GM12878 (cell line): ENCODE measurements at regions not wholly inside any gene's neighbourhood (a gene's known extent, or its start where the extent isn't known, plus 50 kb on each side); places are given as distances from the start of the nearest gene placed in this dataset.

ENCODE experiments used
- CBFB ChIP-seq: IDR thresholded peaks from 2 replicates; pipeline ENCODE4 v1.6.1; 2016; ENCODE audit warnings: antibody characterized with exemption, low read depth
- CREB1 ChIP-seq: IDR thresholded peaks from 2 replicates; pipeline ENCODE4 v1.6.1; 2012; ENCODE audit warnings: low read depth, mild to moderate bottlenecking, inconsistent platforms
- EP300 ChIP-seq, 2 experiments: fragments of 150-350 bp in 1 of 2; IDR thresholded peaks; 2 replicates each; pipeline ENCODE4 v1.6.1; 2011 to 2012; ENCODE audit warnings: low read depth in 2 of 2, low read length in 2 of 2, borderline replicate concordance in 1 of 2, improper control_type of control experiment in 1 of 2, inconsistent platforms in 1 of 2; ENCODE audit not compliant: control insufficient read depth in 1 of 2
- GATAD2B ChIP-seq: fragments of 450-650 bp; conservative IDR thresholded peaks from 2 replicates; pipeline ENCODE4 v1.6.1; 2017; ENCODE audit warnings: low read depth, mild to moderate bottlenecking, moderate library complexity
- HDAC6 ChIP-seq: fragments of 200-600 bp; sonication (generic); IDR thresholded peaks from one replicate; pipeline ENCODE4 v1.8.0; 2017; ENCODE audit warnings: antibody characterized with exemption; ENCODE audit not compliant: unreplicated experiment
- KLF5 ChIP-seq: fragments of 450-650 bp; IDR thresholded peaks from 2 replicates; pipeline ENCODE4 v1.6.1; 2014; ENCODE audit warnings: mild to moderate bottlenecking; ENCODE audit not compliant: partially characterized antibody
- MYB ChIP-seq: fragments of 150-350 bp; IDR thresholded peaks from 2 replicates; pipeline ENCODE4 v1.6.1; 2014; ENCODE audit warnings: mild to moderate bottlenecking, low read depth, low read length, borderline replicate concordance
- NRF1 ChIP-seq: conservative IDR thresholded peaks from 2 replicates; pipeline ENCODE4 v1.6.1; 2011; ENCODE audit warnings: mild to moderate bottlenecking, low read depth, low read length, improper control_type of control experiment
- PAX8 ChIP-seq: fragments of 450-650 bp; IDR thresholded peaks from 2 replicates; pipeline ENCODE4 v1.6.1; 2017; ENCODE audit warnings: mild to moderate bottlenecking, moderate library complexity
- POLR2A ChIP-seq: IDR thresholded peaks from 2 replicates; pipeline ENCODE4 v1.6.1; 2011; ENCODE audit warnings: low read depth, mild to moderate bottlenecking, low read length
- RCOR1 ChIP-seq: conservative IDR thresholded peaks from 2 replicates; pipeline ENCODE4 v1.6.1; 2012; ENCODE audit warnings: low read depth, low read length, improper control_type of control experiment
- SMAD5 ChIP-seq: IDR thresholded peaks from 2 replicates; pipeline ENCODE4 v1.6.1; 2016; ENCODE audit warnings: antibody characterized with exemption, low read depth
- SREBF2 ChIP-seq: IDR thresholded peaks from 2 replicates; pipeline ENCODE4 v1.6.1; 2012; ENCODE audit warnings: mild to moderate bottlenecking, low read length
- ZNF24 ChIP-seq: fragments of 450-650 bp; IDR thresholded peaks from 2 replicates; pipeline ENCODE4 v1.6.1; 2017; ENCODE audit warnings: antibody characterized with exemption, mild to moderate bottlenecking
- TF ChIP-seq, protein P1 (sequence below): IDR thresholded peaks from 2 replicates; pipeline ENCODE4 v1.6.1; 2011; ENCODE audit warnings: low read depth, mild to moderate bottlenecking, low read length, moderate library complexity, borderline replicate concordance; ENCODE audit errors: extremely low read depth
- TF ChIP-seq, protein P2 (sequence below): IDR thresholded peaks from 2 replicates; pipeline ENCODE4 v1.6.1; 2012; ENCODE audit warnings: mild to moderate bottlenecking, low read depth, low read length
- TF ChIP-seq, protein P3 (sequence below): fragments of 450-650 bp; IDR thresholded peaks from 2 replicates; pipeline ENCODE4 v1.6.1; 2017; ENCODE audit warnings: mild to moderate bottlenecking, moderate library complexity
- TF ChIP-seq, protein P4 (sequence below): fragments of 150-350 bp; IDR thresholded peaks from 2 replicates; pipeline ENCODE4 v1.6.1; 2016; ENCODE audit warnings: low read depth, low read length
- TF ChIP-seq, protein P5 (sequence below): IDR thresholded peaks from 2 replicates; pipeline ENCODE4 v1.6.1; 2011; ENCODE audit warnings: low read depth, low read length, improper control_type of control experiment, borderline replicate concordance

DNA sequence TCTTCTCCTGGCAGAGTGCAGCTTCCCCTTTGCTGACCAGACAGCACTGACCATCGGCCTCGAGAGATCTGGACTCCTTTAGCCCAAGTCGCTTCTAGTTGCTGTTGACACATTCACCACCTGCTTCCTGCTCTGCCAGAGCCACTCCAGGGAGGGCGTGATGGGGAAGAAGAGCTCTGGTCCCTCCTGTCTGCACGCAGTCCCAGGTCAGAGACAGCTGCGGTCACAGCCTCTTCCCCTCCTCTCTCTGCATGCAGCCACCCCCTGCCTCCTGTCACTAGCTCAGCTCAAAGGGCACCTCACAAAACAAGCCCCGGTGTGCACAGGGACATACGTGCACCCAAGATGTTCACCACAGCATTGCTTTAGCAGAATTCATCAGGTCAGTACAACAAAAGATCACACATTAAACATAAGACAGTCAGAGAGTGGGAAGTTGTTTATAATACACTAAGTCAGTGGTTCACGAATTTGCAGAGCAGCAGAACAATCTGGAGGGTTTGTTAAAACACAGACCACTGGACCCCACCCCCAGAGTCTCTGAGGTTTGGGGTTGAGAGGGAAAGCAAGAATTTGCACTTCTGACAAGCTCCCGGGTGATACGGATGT, 132.9 kb downstream of the SYF2 start (continued):
- TF ChIP-seq, protein P1, sequence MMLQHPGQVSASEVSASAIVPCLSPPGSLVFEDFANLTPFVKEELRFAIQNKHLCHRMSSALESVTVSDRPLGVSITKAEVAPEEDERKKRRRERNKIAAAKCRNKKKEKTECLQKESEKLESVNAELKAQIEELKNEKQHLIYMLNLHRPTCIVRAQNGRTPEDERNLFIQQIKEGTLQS, result no peak
- TF ChIP-seq MYB, result no peak
- 0 out of 4 replicates have a peak, but pooled peaks of 1 of the 2 experiments have one; percentile 10 for TF ChIP-seq EP300 (IDR thresholded peaks at IDR 0.05; ENCODE audit: borderline replicate concordance in 1 of 2, control insufficient read depth in 1 of 2, low read depth in 2 of 2, low read length in 2 of 2)
- no peak for TF ChIP-seq KLF5
- no peak; the same call in 1 of the 2 replicates for TF ChIP-seq RCOR1
- no peak for TF ChIP-seq PAX8
- TF ChIP-seq GATAD2B, result 0 out of 2 replicates have a peak, but pooled peaks have one; percentile 27
- TF ChIP-seq SREBF2, result no peak
- no peak for TF ChIP-seq HDAC6
- no peak for TF ChIP-seq SMAD5
- TF ChIP-seq, protein P2, sequence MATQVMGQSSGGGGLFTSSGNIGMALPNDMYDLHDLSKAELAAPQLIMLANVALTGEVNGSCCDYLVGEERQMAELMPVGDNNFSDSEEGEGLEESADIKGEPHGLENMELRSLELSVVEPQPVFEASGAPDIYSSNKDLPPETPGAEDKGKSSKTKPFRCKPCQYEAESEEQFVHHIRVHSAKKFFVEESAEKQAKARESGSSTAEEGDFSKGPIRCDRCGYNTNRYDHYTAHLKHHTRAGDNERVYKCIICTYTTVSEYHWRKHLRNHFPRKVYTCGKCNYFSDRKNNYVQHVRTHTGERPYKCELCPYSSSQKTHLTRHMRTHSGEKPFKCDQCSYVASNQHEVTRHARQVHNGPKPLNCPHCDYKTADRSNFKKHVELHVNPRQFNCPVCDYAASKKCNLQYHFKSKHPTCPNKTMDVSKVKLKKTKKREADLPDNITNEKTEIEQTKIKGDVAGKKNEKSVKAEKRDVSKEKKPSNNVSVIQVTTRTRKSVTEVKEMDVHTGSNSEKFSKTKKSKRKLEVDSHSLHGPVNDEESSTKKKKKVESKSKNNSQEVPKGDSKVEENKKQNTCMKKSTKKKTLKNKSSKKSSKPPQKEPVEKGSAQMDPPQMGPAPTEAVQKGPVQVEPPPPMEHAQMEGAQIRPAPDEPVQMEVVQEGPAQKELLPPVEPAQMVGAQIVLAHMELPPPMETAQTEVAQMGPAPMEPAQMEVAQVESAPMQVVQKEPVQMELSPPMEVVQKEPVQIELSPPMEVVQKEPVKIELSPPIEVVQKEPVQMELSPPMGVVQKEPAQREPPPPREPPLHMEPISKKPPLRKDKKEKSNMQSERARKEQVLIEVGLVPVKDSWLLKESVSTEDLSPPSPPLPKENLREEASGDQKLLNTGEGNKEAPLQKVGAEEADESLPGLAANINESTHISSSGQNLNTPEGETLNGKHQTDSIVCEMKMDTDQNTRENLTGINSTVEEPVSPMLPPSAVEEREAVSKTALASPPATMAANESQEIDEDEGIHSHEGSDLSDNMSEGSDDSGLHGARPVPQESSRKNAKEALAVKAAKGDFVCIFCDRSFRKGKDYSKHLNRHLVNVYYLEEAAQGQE, result no peak
- TF ChIP-seq CREB1, result no peak
- TF ChIP-seq CBFB, result no peak
- TF ChIP-seq NRF1, result no peak
- no peak for TF ChIP-seq ZNF24
- TF ChIP-seq, protein P3, sequence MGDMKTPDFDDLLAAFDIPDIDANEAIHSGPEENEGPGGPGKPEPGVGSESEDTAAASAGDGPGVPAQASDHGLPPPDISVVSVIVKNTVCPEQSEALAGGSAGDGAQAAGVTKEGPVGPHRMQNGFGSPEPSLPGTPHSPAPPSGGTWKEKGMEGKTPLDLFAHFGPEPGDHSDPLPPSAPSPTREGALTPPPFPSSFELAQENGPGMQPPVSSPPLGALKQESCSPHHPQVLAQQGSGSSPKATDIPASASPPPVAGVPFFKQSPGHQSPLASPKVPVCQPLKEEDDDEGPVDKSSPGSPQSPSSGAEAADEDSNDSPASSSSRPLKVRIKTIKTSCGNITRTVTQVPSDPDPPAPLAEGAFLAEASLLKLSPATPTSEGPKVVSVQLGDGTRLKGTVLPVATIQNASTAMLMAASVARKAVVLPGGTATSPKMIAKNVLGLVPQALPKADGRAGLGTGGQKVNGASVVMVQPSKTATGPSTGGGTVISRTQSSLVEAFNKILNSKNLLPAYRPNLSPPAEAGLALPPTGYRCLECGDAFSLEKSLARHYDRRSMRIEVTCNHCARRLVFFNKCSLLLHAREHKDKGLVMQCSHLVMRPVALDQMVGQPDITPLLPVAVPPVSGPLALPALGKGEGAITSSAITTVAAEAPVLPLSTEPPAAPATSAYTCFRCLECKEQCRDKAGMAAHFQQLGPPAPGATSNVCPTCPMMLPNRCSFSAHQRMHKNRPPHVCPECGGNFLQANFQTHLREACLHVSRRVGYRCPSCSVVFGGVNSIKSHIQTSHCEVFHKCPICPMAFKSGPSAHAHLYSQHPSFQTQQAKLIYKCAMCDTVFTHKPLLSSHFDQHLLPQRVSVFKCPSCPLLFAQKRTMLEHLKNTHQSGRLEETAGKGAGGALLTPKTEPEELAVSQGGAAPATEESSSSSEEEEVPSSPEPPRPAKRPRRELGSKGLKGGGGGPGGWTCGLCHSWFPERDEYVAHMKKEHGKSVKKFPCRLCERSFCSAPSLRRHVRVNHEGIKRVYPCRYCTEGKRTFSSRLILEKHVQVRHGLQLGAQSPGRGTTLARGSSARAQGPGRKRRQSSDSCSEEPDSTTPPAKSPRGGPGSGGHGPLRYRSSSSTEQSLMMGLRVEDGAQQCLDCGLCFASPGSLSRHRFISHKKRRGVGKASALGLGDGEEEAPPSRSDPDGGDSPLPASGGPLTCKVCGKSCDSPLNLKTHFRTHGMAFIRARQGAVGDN, result 0 out of 2 replicates have a peak, but pooled peaks have one; percentile 14
- TF ChIP-seq POLR2A, result no peak
- TF ChIP-seq, protein P4, sequence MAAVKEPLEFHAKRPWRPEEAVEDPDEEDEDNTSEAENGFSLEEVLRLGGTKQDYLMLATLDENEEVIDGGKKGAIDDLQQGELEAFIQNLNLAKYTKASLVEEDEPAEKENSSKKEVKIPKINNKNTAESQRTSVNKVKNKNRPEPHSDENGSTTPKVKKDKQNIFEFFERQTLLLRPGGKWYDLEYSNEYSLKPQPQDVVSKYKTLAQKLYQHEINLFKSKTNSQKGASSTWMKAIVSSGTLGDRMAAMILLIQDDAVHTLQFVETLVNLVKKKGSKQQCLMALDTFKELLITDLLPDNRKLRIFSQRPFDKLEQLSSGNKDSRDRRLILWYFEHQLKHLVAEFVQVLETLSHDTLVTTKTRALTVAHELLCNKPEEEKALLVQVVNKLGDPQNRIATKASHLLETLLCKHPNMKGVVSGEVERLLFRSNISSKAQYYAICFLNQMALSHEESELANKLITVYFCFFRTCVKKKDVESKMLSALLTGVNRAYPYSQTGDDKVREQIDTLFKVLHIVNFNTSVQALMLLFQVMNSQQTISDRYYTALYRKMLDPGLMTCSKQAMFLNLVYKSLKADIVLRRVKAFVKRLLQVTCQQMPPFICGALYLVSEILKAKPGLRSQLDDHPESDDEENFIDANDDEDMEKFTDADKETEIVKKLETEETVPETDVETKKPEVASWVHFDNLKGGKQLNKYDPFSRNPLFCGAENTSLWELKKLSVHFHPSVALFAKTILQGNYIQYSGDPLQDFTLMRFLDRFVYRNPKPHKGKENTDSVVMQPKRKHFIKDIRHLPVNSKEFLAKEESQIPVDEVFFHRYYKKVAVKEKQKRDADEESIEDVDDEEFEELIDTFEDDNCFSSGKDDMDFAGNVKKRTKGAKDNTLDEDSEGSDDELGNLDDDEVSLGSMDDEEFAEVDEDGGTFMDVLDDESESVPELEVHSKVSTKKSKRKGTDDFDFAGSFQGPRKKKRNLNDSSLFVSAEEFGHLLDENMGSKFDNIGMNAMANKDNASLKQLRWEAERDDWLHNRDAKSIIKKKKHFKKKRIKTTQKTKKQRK, result no peak
- TF ChIP-seq, protein P5, sequence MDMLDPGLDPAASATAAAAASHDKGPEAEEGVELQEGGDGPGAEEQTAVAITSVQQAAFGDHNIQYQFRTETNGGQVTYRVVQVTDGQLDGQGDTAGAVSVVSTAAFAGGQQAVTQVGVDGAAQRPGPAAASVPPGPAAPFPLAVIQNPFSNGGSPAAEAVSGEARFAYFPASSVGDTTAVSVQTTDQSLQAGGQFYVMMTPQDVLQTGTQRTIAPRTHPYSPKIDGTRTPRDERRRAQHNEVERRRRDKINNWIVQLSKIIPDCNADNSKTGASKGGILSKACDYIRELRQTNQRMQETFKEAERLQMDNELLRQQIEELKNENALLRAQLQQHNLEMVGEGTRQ, result no peak
